Inflammatory macrophage treated with lipopolysaccharide for 1 hour (primary cell): ENCODE measurements at regions not wholly inside any gene's neighbourhood (a gene's known extent, or its start where the extent isn't known, plus 50 kb on each side); places are given as distances from the start of the nearest gene placed in this dataset.
"Not testable (repeated sequence)": the region's sequence is repeated elsewhere in the genome, so short reads cannot be mapped to it uniquely, and the experiment has no call there.

Source experiments
- DNase-seq, 2 donors: peaks; one replicate each; pipeline ENCODE4 v3.0.0-alpha.2; 2020 to 2022

DNA sequence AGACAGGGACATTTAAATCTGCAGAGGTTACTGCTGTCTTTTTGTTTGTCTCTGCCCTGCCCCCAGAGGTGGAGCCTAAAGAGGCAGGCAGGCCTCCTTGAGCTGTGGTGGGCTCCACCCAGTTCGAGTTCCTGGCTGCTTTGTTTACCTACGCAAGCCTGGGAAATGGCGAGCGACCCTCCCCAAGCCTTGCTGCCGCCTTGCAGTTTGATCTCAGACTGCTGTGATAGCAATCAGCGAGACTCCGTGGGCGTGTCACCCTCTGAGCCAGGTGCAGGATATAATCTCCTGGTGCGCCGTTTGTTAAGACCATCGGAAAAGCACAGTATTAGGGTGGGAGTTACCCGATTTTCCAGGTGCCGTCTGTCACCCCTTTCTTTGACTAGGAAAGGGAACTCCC is 93.3 kb downstream of the ANKRD30BL start:
- DNase-seq = not testable (repeated sequence)

GRCh38 chr2:132065391-132065790 is 96.4 kb downstream of the ANKRD30BL start:
- not testable (repeated sequence) for DNase-seq

DNA sequence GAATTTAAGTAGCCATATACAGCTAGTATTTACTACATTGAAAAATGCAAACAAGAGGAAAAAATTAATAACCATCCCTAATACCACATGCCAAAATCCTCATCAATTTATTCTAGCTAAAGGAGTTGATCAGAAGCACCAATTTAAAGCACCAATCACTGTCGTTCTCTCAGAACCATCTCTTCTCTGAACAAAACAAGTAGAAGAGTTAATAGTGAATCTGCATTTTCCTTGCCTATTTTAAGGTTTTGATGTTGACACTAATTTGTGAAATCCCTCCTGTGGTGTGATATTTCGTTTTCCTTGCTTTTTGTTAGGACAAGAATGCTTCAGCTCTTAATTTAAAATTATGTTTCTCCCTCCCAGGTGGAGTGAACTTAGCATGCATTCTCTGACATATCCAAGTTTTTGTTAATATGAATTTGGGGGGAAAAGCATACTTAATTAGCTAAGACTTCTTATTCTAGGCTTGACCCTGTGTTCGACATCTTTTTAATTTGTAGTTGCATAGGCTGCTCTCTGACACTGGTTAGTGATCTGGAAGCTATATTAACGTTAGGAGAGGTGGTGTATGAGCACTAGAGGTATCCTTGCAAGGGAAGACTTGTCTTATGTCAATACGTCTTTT is 122.0 kb downstream of the ANKRD30BL start:
- not testable (repeated sequence) for DNase-seq

DNA sequence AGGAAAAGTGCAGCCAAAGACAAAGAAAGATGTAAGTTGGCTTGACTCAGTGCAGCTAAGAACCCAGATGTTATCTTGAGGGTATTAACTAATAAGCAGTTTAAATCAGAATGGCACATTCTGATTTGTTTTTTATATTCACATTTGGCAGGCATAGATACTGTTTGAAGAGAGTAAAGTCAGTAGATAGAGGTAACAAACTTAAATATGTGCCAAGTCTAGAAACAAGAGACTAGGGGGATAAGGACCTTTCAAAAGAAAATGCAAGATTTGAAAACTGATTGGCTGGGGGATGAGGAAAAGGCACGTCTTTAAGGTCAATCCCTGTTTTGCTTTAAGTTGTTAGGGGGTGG is 122.9 kb downstream of the ANKRD30BL start:
- not testable (repeated sequence) for DNase-seq

DNA sequence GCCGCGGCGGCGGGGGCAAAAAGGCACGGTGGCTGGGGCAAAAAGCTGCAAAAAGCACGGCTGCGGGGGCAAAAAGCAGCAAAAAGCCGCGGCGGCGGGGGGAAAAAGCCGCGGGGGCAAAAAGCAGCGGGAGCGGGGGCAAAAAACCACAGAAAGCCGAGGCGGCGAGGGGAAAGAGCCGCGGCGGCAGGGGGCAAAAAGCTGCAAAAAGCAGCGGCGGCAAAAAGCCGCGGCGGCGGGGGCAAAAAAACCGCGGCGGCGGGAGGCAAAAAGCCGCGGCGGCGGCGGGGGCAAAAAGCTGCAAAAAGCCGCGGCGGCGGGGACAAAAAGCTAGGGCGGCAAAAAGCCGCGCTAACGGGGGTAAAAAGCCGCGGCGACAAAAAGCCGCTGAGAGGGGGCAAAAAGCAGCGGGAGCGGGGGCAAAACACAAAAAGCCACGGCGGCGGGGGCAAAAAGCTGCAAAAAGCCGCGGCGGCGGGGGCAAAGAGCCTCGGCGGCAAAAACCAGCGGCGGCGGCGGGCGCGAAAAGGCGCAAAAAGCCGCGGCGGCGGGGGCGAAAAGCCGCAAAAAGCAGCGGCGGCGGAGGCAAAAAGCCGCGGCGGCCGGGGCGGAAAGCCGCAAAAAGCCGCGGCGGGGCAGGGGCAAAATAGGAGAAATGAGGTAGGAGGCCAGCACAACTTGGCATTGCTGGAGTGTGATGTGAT is 123.4 kb downstream of the ANKRD30BL start:
- no peak for DNase-seq

DNA sequence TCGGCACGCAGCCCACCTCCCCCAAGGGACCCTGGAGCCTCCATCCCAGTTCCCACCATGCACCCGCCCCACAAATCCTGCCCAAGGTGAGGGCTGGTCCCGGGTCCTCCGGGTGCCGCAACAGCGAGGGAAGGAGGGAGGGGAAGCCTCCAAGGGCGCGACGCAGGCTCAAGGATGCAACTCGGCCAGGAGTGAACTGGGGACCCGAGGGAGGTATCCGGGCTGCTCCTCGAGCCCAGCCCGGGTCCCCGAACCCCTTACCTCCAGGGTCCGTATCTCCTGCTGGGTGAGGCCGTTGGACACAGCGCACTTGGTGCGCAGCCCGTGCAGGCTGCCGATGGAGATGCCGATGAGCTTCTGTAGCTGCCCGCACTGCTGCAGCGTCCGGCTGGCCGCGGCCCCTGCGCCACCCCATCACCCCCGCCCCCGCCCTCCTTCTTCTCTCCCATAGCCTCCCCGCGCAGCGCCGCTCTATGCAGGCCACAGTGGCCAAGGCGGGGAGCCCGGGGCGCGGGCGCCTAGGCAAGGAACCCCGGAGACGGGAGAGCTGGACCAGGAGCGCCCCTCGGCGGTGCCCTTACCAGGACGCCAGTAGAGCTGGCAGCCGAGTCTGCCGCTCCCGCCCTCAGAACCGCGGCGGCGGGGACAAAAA is 124.1 kb downstream of the ANKRD30BL start:
- no peak for DNase-seq

- no peak for DNase-seq
Observed at GRCh38 chr2:132034646-132035045, 127.1 kb downstream of the ANKRD30BL start.

DNA sequence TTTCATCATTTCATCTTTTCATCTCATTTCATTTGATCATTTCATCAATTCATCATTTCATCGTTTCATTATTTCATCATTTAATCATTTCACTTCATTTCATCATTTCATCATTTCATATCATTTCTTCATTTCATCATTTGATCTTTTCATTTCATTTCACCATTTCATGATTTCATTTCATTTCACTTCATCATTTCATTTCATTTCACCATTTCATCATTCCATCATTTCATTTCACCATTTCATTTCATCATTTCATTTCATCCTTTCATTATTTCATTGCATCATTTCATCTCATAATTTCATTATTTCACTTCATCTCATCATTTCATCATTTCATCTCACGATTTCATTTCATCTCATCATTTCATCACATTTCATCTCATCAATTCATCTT is 127.8 kb downstream of the ANKRD30BL start:
- no peak for DNase-seq

DNA sequence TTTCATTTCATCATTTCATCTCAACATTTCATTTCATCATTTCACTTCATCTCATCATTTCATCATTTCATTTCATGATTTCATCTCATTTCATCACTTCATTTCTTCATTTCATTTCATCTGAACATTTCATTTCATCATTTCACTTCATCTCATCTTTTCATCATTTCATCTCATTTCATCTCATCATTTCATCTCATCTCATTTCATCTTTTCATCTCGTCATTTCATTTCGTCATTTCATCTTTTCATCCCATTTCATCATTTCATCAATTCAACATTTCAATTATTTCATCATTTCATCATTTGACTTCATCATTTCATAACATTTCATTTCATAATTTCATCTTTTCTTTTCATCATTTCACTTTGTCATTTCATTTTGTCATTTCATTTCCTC is 128.4 kb downstream of the ANKRD30BL start:
- no peak for DNase-seq

- not testable (repeated sequence) for DNase-seq
Observed at GRCh38 chr2:132012046-132012445, 149.7 kb downstream of the ANKRD30BL start.

DNA sequence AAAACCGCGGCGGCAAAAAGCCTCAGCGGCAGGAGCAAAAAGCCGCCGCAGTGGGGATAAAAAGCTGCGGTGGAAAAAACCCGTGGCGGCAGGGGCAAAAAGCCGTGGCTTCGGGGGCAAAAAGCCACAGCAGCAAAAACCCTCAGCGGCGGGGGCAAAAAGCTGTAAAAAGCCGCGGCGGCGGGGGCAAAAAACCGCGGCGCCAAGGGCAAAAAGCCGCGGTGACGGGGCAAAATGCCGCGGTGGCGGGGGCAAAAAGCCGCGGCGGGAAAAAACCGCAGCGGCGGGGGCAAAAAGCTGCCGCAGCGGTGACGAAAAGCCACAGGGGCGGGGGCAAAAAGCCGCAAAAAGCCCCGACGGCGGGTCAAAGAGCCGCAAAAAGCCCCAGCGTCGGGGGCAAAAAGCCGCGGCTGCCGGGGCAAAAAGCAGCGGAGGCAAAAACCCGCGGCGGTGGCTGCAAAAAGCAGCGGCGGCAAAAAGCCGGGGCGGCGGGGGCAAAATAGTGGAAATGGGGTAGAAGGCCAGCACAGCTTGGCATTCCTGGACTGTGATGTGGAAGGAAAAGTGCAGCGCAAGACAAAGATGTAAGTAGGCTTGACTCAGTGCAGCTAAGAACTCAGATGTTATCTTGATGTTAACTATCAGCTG is 151.8 kb downstream of the ANKRD30BL start:
- no peak for DNase-seq

- no peak for DNase-seq
Observed at GRCh38 chr2:132009177-132009873, 152.4 kb downstream of the ANKRD30BL start.

- not testable (repeated sequence) for DNase-seq
Observed at GRCh38 chr2:131990751-131991150, 171.0 kb downstream of the ANKRD30BL start.

GRCh38 chr2:131966671-131967070 is 195.1 kb downstream of the ANKRD30BL start:
- not testable (repeated sequence) for DNase-seq

- DNase-seq = no peak
Observed at GRCh38 chr2:131966256-131966655, 195.5 kb downstream of the ANKRD30BL start.

DNA sequence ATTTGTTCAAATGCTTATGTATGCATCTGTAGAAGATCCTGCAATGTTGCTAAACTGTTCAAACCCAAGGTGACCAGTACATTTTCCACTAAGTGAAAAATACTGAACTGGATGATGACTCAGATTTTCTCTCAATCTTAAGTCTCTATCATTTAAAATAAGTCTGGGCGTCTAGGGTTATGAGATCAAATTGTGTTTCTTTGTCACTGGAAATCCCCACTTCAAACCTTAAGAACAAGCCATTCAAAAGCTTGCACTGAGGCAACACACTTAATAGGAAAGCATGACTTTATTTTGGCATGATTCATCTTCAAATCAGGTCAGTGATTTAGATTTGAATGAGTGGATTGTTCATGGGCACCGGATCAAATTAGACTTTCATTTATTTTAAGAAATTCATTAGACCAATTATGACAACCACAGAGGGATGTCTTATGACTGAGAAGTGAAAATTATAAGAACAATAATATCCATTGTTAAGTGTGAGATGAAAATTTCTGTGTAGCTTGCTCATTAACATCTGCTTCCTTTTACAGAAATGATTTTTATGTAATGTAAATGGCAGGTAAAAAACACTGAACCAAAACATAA is 203.6 kb downstream of the ANKRD30BL start:
- DNase-seq = not testable (repeated sequence)

- not testable (repeated sequence) for DNase-seq
Observed at GRCh38 chr2:131948641-131949040, 213.1 kb downstream of the ANKRD30BL start.

GRCh38 chr2:131923287-131923686 is 238.5 kb downstream of the ANKRD30BL start:
- DNase-seq = peak; percentile 0 to 20

DNA sequence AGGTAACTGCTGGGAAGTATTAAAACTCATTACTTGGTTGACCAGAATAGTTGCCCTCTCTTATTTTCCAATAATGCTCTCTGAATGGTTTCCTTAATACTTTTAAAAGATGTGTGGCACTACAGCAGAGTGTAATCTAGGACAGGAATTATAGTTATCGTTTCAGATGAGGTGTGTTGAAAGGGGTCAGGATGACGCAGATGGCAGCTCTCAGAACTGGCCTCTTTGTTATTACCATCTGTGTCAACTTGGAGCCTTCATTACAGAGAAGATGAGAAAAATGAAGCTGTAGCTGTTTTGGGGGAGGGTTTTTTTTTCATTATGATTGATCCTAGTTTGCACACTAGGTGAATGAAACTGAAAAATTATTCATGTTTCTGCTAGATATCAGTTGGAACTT is 238.9 kb downstream of the ANKRD30BL start:
- not testable (repeated sequence) for DNase-seq
